ENCODE measurements at regions not wholly inside any gene's neighbourhood (a gene's known extent, or its start where the extent isn't known, plus 50 kb on each side); places are given as distances from the start of the nearest gene placed in this dataset.

- no peak for FAIRE-seq
- SMC1A ChIA-PET (ENCODE audit: uncharacterized antibody, unreplicated experiment): no interaction called here
- CTCF ChIA-PET: interaction anchor here (0.6 kb wide), 1 partner anchor 24 kb away, joined by 3 read pairs; no protein-coding TSS in a partner anchor
Observed at GRCh38 chr2:223701761-223702160, 99.6 kb upstream of the SCG2 start.

More at GRCh38 chr2:223701761-223702160, 99.6 kb upstream of the SCG2 start:
- Histone ChIP-seq H3K27me3 (replicated peaks in 1 of 2; ENCODE audit: control insufficient read depth in 2 of 2, insufficient read depth in 2 of 2, low read length in 1 of 2) (no peaks in the 10 kb centered on the region), H3K9me3 (replicated peaks; ENCODE audit: control insufficient read depth, insufficient read depth, low read length) (no peaks in the 10 kb centered on the region), H2AFZ (ENCODE audit: control insufficient read depth, low read depth, low read length) (no peak overlapping the region), H3K4me2 (ENCODE audit: control insufficient read depth, insufficient read depth) (no peak overlapping the region), H4K20me1 (ENCODE audit: control insufficient read depth, insufficient read depth) (no peaks in the 10 kb centered on the region; the same call in 1 of the 2 replicates), H3K9ac (ENCODE audit: control insufficient read depth, insufficient read depth, low read length) (no peak overlapping the region), H3K27ac (ENCODE audit: control insufficient read depth, insufficient read depth) (no peak overlapping the region), H3K4me3 (no peak overlapping the region), H3K36me3 (ENCODE audit: control insufficient read depth in 2 of 2, insufficient read depth in 2 of 2, low read length in 1 of 2) (no peaks in the 10 kb centered on the region), H3K79me2 (ENCODE audit: control insufficient read depth, insufficient read depth, low read length) (no peaks in the 10 kb centered on the region), H3K4me1 (ENCODE audit: control insufficient read depth, insufficient read depth, low read length) (no peaks in the 10 kb centered on the region)
- no peak for DNase-seq (ENCODE audit: low read depth, low spot score)
- WGBS (ENCODE audit: insufficient coverage, insufficient replicate concordance, low lambda C conversion rate, missing lambda C conversion rate): 76% methylated on average over 1 of the region's 1 CpG
- intact Hi-C loops (cut with micrococcal nuclease; ENCODE audit: unreplicated experiment) (no loop called here), in situ Hi-C loops (cut with MboI) (no loop called here)
- RAD21 ChIA-PET (ENCODE audit: unreplicated experiment): no interaction called here
- ATAC-seq: no peak
- POLR2A ChIA-PET: no interaction called here
- TF ChIP-seq SMC3 (IDR thresholded peaks at IDR 0.05; ENCODE audit: borderline replicate concordance, low read length): no peak
- TF ChIP-seq IKZF1 (conservative IDR thresholded peaks at IDR 0.05): no peak
- no peak for TF ChIP-seq HDAC2 (IDR thresholded peaks at IDR 0.05)
- TF ChIP-seq KDM1A (IDR thresholded peaks at IDR 0.05; ENCODE audit: borderline replicate concordance): no peak
- TF ChIP-seq PBX3 (IDR thresholded peaks at IDR 0.05; ENCODE audit: insufficient replicate concordance, low read depth, low read length): no peak
- no peak for TF ChIP-seq RAD21 (IDR thresholded peaks at IDR 0.05; ENCODE audit: insufficient read depth, low read depth, low read length)
- no peak for TF ChIP-seq NBN (IDR thresholded peaks at IDR 0.05)
- TF ChIP-seq NFYA (IDR thresholded peaks at IDR 0.05; ENCODE audit: borderline replicate concordance, low read depth, low read length): no peak
- TF ChIP-seq BCL11A (IDR thresholded peaks at IDR 0.05; ENCODE audit: low read depth, low read length): no peak
- TF ChIP-seq ZNF687 (IDR thresholded peaks at IDR 0.05): no peak
- no peak for TF ChIP-seq RELA (IDR thresholded peaks at IDR 0.05; ENCODE audit: borderline replicate concordance, partially characterized antibody)
- no peak for TF ChIP-seq NR2C1 (IDR thresholded peaks at IDR 0.05)
- no peak for TF ChIP-seq ASH2L (IDR thresholded peaks at IDR 0.05; ENCODE audit: borderline replicate concordance, low read depth)
- no peak for TF ChIP-seq BMI1 (IDR thresholded peaks at IDR 0.05; ENCODE audit: borderline replicate concordance)
- no peak for TF ChIP-seq CHD4 (IDR thresholded peaks at IDR 0.05)
- no peak for TF ChIP-seq TCF7 (IDR thresholded peaks at IDR 0.05; ENCODE audit: borderline replicate concordance)
- TF ChIP-seq WRNIP1 (IDR thresholded peaks at IDR 0.05; ENCODE audit: borderline replicate concordance, low read depth, low read length): no peak
- TF ChIP-seq NKRF (conservative IDR thresholded peaks at IDR 0.05): no peak
- no peak for TF ChIP-seq FOXK2 (IDR thresholded peaks at IDR 0.05)
- no TSS peak for BruUV-seq (replicated peaks)
